Fibroblast of lung (primary cell): ENCODE measurements at regions not wholly inside any gene's neighbourhood (a gene's known extent, or its start where the extent isn't known, plus 50 kb on each side); places are given as distances from the start of the nearest gene placed in this dataset.

Source experiments
- CTCF ChIP-seq, 2 donors: IDR thresholded peaks in 1 of 2; conservative IDR thresholded peaks in 1 of 2; 1 replicate in 1 of 2; 2 replicates in 1 of 2; pipeline ENCODE4 v1.5.1; 2011 to 2012; ENCODE audit warnings: low read length in 2 of 2, control low read depth in 1 of 2, inconsistent platforms in 1 of 2, low read depth in 1 of 2, mild to moderate bottlenecking in 1 of 2
- EZH2 ChIP-seq: IDR thresholded peaks from 2 replicates; pipeline ENCODE4 v1.5.1; 2012; ENCODE audit warnings: low read length, control low read depth, mild to moderate bottlenecking; ENCODE audit errors: missing control alignments

GRCh38 chr5:97364731-97365130 lies 181.7 kb upstream of the RIOK2 start:
- TF ChIP-seq CTCF (conservative IDR thresholded peaks at IDR 0.05 in 1 of 2, IDR thresholded peaks at IDR 0.05 in 1 of 2; ENCODE audit: low read depth in 1 of 2, low read length in 2 of 2) (no peak), EZH2 (no peak)
